G401 (cell line): ENCODE measurements at regions not wholly inside any gene's neighbourhood (a gene's known extent, or its start where the extent isn't known, plus 50 kb on each side); places are given as distances from the start of the nearest gene placed in this dataset.

Experiments used
- DNase-seq: peaks from one replicate; pipeline ENCODE4 v3.0.0-alpha.2; 2015; ENCODE audit warnings: low spot score
- in situ Hi-C: cut with HindIII; loops from 2 replicates; pipeline ENCODE4 v1.10.0; 2016; ENCODE audit warnings: low sequenced_read_pairs, mixed read lengths

DNA sequence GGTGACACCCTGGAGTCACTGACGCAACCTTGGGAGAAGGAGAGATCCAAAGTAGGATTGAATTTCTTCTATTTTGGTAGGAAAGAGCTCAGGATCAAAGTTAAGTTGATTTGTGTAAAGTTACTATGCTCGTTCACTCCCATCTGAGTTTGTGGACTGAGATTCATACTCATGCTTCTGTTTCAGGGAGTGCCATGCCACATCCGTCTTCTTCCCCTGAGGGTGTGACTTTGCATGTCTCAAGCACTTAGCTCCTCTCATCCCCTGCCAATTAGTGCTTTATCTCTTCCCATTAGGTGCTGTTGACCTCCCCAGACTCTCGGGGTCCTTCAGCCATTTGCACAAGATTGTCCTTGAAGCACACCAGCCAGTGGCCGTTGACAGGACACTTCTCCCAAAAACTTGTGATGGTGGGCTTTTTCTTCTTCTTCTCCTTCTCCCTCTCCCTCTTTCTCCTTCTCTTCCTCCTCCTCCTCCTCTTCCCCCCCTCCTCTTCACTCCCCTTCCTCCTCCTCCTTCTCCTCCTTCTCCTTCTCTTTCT, 232.2 kb upstream of the KLF4 start:
- in situ Hi-C loops = no loop called here
- DNase-seq = no peak

DNA sequence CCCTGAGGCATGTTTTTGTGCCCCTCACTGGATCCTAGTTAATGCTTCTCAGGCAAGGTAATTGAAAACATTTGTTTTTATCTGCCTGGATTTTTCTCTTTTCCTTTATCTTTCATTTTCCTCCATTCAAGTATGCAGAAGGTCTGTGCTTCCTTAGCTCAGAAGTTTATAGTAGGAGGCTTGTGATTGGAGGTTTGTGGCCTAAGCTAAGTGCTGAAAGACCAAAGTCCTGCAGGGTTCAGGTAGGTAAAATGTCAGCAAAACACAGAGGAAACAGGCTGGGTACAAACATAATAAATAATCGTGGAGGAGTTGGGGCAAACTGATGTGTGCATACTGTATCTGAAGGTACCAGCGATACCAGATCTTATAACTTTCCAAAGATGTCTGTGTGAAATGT, 230.9 kb upstream of the KLF4 start:
- in situ Hi-C loops = no loop called here
- no peak for DNase-seq

DNA sequence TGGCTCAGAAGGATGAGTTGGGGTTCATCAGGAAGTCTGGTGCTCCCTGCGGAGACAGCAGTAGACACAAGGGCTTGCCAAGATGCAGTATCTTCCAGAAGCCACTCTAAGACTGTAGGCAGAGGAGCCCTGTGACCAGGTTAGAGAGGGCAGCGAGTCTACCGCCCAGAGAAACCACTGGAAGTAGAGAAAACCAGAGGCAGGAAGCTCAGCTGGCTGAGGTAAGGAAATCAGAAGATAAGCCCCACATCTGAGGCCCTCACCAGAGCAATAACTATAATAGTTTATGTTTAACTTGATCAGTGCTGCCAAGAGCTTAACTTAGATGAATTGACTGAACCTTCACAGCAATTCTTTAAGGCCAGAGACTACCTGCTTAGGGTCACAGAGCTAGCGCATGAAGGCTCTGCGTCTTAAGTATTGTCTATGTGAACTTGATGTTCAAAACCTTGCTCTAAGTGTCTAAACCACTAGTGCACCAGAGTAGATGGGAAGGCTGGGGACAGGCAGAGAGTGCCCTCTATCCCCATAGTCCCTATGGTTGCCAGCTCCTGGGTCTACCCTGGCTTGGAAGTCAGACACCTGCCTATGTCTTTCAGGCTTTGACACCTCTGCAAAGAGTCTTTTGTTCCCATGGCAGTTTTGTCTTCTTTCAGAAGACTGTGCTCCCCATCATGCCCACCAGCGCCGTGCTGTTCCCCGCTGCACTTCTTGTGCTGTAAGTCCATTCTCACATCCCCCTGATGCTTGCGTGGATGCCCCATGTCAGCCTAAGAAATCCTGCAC, 228.2 kb upstream of the KLF4 start:
- in situ Hi-C loops = no loop called here
- no peak for DNase-seq

DNA sequence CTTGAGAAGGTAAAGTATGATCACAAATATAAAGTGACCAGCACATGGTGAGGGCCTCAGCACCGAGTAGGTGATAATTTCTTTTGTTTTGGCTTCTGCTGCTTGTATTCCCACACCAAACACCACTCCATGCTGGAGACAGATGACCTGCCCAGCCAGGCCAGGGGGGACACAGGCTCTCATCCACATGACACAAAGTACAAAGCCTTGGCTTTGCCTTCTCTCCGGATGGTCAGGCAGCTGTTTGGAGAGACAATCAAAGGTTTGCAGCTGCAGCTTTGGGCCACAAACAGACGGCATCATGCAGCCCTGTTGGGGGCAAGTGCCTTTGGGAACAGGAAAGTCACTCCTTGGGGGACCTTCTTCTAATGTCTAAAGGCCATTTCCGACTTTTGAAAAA, 226.2 kb upstream of the KLF4 start:
- in situ Hi-C loops = no loop called here
- no peak for DNase-seq

DNA sequence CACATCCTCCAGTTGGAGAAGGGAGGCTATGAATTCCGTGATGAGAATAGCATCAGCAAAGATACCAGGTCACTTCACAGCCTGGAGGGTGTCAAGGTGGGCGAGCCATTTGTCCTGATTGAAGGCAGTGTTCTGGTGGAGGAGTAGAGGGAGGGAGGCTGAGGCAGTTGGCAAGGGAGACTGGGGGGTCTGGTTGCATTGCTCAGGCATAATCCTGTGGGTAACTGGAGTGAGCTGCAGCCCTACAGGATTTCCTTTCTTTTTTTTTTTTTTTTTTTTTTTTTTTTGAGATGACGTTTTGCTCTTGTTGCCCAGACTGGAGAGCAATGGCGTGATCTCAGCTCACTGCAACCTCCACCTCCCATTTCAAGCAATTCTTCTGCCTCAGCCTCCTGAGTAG, 223.9 kb upstream of the KLF4 start:
- in situ Hi-C loops = no loop called here
- DNase-seq = no peak

DNA sequence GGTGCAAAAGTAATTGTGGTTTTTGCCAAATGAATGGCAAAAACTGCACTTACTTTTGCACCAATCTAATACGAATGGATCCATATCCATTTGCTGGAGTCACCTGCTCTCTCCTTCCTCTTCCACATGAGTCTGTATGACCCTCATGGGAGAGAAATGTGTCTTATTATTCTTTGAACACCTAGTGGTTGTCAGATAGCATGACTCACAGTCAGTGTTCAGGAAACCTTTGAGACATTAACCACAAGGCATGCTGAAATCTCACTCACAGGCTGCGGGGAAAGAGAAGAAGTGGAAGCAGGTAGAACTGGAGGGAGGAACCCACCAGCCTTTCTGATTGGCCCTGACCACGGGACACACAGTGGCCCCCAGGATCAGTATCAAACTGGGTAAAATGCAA, 222.8 kb upstream of the KLF4 start:
- DNase-seq = no peak
- in situ Hi-C loops = no loop called here

DNA sequence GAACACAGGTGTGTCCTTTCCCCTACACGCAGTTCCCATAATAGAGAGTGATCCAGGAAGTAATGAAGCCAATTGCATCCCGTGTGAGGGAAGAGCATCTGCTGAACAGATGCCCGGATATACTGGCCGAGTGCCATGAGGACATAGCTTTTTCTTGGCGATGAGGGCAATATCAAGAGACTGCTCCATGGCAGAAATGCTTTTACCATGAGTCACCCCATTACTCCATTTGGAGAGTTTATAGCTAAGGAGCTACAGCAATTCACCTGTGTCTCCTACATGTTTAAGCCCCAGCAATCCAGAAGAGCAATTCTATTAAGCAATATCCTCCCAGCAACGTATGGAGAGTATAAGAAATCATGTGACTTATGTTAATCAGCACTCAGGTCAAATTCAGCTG, 222.0 kb upstream of the KLF4 start:
- DNase-seq = peak; percentile 82
- in situ Hi-C loops = no loop called here

DNA sequence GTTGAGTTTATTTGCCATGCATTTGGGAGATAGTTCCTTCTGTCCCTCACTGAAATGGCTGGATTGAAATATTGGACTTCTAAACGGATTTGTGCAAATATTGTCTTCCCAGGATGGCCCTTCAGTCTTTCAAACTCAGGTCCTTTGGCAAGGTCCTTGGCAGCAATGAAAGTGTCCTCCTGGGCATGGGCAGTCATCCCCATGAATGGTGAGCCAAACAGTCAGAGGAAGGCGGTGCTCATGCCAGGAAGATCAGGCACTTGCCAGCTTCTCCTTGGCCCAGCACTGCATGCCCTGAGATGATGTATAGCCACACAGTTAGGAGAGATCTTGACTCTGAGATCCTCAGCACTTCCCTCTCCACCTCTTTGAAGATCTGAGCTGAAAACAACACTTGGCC, 221.4 kb upstream of the KLF4 start:
- in situ Hi-C loops = no loop called here

DNA sequence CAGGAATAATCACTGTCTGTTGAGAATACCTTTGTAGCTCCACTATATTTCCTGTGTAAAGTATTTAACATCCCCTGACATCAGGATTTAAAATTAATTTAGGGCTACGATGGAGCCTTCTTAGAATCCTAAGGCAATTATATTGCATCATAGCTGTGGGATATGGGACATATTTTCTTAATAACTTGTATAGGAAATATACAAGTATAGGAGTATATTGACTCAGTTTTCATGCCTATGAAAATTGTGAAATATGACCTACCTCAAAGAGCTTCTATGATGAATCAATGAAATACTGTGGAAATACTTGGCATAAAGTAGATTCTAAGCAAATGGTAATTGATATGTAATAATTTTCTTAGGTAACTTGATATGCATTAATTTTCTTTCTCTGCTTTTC, 221.0 kb upstream of the KLF4 start:
- in situ Hi-C loops = no loop called here
- no peak for DNase-seq

More for the DNA sequence above, 221.4 kb upstream of the KLF4 start:
- peak; percentile 93 for DNase-seq

DNA sequence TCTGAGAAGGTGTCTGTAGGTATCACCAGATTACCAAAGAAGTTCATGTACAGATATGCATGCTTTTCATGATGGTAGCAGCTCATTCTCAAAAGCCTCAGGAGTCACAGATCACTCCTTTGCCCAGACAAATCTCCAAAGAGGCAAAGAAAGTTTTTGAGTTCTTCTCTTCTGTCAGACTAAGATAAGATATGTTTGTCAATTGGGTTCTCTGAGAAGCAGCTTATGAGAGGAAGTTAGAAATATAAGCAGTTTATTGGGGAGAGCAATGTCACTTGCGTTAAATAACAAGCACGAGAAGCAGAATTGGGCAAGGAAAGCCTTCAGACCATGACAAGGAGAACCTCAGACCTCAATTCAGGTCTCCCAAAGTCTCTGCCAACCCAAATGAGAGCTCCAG, 219.2 kb upstream of the KLF4 start:
- in situ Hi-C loops = no loop called here

DNA sequence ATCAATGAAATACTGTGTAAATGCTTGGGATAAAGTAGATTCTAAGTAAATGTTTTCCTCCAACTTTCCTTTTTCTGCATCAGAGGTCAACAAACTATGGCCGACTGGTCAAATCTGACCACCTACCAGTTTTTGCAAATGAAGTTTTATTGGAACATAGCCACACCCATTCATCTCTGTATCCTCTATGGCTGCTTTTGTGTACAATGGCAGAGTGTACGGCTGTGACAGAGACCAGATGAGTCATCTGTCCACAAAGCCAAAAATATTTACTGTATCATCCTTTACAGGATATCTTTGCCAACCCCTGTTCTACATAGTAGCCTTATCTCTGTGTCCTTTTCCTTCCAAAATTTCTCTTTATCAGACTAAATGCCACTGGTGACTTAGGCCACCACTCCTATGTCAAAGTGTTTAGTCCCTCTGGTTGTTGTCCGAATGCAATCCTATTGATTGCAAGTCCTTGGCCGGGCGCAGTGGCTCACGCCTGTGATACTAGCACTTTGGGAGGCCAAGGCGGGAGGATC, 218.4 kb upstream of the KLF4 start:
- in situ Hi-C loops = no loop called here
- DNase-seq = no peak

More for the DNA sequence above, 219.2 kb upstream of the KLF4 start:
- DNase-seq = no peak

DNA sequence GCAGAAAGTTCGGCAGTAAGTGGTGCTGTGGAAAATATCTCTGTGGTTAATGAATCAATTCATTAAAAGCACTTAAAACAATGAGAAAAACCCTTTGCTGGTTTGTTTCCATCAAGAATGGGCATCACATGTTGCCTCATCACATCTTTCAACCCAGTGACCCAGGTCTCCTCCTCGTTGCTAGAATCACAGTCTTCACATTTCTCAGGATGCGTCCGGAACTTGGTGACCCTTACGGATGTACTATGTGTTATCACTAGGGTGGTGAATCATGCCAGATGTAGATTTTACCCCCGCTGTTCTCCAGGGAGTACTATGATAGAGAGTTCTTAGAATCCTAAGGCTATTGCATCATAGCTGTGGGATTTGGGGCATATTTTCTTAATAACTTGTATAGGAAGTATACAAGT, 217.9 kb upstream of the KLF4 start:
- DNase-seq = no peak
- in situ Hi-C loops = no loop called here

DNA sequence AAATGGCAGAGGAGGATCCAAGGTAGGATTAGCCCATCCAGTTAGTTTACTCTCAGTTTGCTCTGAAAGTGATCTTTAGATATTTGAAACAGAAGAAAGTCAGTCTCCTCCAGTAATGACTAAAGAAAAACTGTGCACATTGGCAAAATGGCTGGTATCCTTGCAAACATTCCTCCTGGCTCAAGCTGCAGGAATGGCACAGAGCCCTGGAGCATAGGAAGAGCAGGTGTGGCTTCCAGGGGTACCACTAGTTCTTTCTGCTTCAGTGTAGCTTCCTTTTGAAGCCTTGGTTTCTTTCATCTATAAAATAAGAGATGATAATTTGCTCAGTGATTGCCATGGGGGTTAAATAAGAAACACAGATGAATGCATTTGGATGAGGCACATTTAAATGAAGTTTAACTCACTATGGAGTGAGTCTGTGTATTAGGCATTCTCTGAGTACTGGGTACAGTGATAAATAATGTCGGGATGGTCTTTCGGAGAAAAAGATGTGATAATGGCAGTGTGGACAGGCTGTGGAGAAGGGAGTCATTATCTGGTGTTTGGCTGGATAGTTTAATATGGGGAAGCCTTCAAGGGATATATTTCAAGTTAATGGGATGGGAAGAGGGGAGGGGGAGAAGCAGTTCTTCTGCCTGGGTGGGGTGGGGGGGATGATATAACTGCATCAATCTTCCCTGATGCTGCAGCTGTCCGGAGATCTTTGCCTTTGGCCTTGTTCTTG, 217.3 kb upstream of the KLF4 start:
- in situ Hi-C loops = no loop called here
- peak; percentile 74 for DNase-seq

DNA sequence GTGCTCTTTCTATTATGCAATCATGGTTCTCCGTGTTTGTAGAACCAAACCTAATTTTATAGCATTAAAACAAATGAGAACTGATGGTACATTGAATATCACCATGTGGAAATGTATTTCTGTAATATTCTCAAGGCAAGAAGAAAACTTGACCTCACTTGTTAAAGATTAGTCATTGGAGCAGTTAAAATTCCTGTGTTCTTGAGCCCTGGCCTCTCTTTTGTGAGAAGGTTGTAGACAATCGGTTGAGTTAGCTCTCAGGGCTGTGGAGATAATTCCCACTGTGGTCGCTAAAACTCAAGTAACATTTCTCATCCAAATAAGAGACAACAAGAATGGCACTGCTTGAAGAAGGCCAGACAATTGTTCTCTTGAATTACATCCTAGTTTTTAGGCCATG, 216.0 kb upstream of the KLF4 start:
- DNase-seq = no peak
- in situ Hi-C loops = no loop called here

DNA sequence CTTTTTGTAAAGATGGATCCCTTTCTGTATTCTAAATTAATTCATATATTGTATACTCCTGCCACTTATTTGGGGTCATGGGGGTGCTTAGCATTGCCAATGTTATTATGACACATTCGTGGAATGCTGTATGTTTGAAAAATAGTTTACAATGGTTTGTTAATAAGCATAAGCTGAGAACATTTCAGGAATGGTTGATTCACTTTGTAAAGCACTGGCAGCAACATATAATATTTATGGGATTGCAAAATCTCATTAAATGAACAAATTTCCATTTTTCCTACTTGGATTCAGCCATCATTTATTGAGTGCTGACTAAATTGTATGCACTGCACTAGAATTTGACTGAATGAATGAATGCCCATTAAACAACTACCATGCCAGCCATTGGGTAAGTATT, 215.2 kb upstream of the KLF4 start:
- in situ Hi-C loops = no loop called here
- DNase-seq = no peak

DNA sequence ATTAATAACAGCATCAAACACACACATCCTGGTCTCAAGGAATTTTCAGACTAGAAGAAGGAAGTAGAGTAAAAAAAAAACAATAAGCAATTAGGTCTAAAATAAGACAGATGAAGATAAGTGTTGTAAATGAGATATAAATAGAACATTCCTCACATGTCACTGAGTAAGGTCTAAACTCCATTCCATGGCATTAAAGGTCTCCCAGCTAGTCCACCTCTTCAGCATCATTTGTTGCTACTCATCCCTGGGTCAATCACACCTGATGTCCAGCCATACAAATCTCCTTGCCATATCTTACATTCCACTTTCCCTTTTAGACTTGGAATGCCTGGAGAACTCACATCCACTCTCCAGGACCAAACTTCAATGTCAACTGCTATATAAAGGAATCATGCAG, 214.1 kb upstream of the KLF4 start:
- no peak for DNase-seq
- in situ Hi-C loops = no loop called here

DNA sequence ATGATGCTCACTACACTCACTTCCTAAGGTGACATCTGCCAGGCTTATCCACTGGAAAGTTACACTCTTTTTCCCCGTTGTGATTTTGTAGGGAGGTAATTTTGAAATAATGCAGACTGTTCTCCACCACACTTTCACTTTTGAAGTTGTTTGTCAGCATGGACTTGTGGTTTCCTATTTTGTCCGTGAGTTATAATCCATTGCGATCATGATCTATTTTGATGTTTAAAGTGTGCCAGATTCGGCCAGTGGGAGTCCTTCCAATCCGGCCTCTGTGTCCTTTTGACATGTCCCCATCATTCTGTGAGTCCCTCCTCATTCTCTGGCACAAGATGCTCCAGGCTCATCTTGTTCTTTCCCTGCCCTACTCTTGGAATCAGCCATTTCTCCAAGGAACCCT, 211.3 kb upstream of the KLF4 start:
- in situ Hi-C loops = no loop called here

DNA sequence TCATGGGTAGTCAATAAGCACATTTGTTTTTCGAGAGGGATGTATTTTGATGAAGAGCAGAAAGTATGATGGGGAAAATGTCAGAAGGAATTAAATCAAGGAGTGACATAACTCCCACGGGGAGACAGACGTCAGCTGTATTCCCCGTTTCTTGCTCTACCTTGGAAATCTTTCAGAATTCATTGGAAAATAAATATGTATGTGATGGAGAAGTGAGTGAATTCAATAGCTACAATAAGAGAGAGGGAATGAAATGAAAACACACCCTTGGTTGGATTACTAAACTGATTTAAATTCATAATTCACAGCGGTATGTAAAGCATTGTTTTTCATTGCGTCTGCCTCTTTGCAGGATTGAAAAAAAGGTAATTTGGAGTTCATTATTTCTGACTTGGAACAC, 209.7 kb upstream of the KLF4 start:
- DNase-seq = no peak
- in situ Hi-C loops = no loop called here

More for the DNA sequence above, 211.3 kb upstream of the KLF4 start:
- no peak for DNase-seq

DNA sequence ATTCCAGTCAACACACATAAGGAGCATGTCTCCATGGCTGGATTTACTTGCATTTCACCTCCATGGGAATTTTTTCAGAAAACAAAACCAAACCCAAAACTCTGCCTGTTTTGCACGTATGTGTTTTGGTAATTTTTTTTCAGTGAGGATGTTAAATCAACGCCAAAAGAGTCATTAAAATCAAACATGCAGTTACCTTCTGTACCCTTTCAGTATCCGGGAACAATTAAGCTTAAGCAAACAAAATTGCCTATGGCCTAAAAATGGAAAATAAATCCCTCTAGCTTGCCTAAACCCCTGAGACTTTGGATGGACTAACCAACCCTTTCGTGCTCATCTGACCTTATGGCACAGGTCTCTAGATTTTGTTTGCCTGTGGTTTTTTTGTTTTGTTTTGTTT, 209.2 kb upstream of the KLF4 start:
- no peak for DNase-seq
- in situ Hi-C loops = no loop called here

DNA sequence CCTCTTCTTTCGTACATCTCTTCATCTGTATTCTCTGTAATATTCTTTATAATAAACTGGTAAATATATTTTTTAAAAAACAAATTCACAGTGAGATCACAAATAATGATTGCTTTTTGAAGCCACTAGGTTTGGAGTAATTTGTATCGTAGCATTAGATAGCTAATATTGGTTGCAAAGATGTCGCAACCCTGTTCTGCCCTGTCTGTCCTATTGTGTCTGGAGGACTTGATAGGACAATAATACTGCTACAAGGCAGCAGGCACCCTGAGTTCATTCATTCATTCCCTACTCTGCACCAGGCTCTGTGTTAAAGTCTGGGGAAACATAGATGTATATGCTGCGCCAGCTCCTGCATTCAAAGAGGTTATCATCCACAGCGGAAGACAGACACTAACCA, 206.7 kb upstream of the KLF4 start:
- in situ Hi-C loops = no loop called here
- no peak for DNase-seq
